Mesendoderm (in vitro differentiated cells): ENCODE measurements at regions not wholly inside any gene's neighbourhood (a gene's known extent, or its start where the extent isn't known, plus 50 kb on each side); places are given as distances from the start of the nearest gene placed in this dataset.

Experiments
- DNase-seq: peaks from one replicate; pipeline ENCODE4 v3.0.0; 2013
- H2AK5ac ChIP-seq: 2 replicates; pipeline ENCODE4 v1.6.1; 2013; ENCODE audit warnings: low read length, inconsistent platforms
- H2BK120ac ChIP-seq: 2 replicates; pipeline ENCODE4 v1.6.1; 2013; ENCODE audit warnings: low read depth, mild to moderate bottlenecking, low read length, moderate library complexity, mixed read lengths
- H2BK15ac ChIP-seq: replicated peaks from 2 replicates; pipeline ENCODE4 v1.6.1; 2013; ENCODE audit warnings: low read depth, mild to moderate bottlenecking, moderate library complexity
- H2BK5ac ChIP-seq: 2 replicates; pipeline ENCODE4 v1.6.1; 2013; ENCODE audit warnings: low read length, inconsistent platforms
- H3K18ac ChIP-seq: 2 replicates; pipeline ENCODE4 v1.6.1; 2013; ENCODE audit warnings: mild to moderate bottlenecking, low read length, mixed read lengths
- H3K23ac ChIP-seq: one replicate; pipeline ENCODE4 v1.6.1; 2013; ENCODE audit warnings: low read length
- H3K27ac ChIP-seq: 2 replicates; pipeline ENCODE4 v1.5.1; 2013; ENCODE audit warnings: low read depth, mild to moderate bottlenecking, inconsistent platforms, low read length, moderate library complexity
- H3K27me3 ChIP-seq: 2 replicates; pipeline ENCODE4 v1.6.1; 2013; ENCODE audit warnings: low read length, control low read depth, mild to moderate bottlenecking, inconsistent platforms; ENCODE audit not compliant: insufficient read depth, poor library complexity
- H3K36me3 ChIP-seq: 2 replicates; pipeline ENCODE4 v1.6.1; 2013; ENCODE audit warnings: low read length, inconsistent platforms; ENCODE audit not compliant: control insufficient read depth, insufficient read depth
- H3K4ac ChIP-seq: one replicate; pipeline ENCODE4 v1.6.1; 2013; ENCODE audit warnings: low read depth, mild to moderate bottlenecking, low read length, moderate library complexity
- H3K4me1 ChIP-seq: 2 replicates; pipeline ENCODE4 v1.6.1; 2013; ENCODE audit warnings: low read depth, low read length, inconsistent platforms; ENCODE audit not compliant: control insufficient read depth
- H3K4me2 ChIP-seq: 2 replicates; pipeline ENCODE4 v1.6.1; 2013; ENCODE audit warnings: low read length
- H3K4me3 ChIP-seq: 2 replicates; pipeline ENCODE4 v1.5.1; 2013; ENCODE audit warnings: mild to moderate bottlenecking, low read length
- H3K56ac ChIP-seq: one replicate; pipeline ENCODE4 v1.6.1; 2013; ENCODE audit warnings: low read length
- H3K79me1 ChIP-seq: 2 replicates; pipeline ENCODE4 v1.6.1; 2013; ENCODE audit warnings: low read length, inconsistent platforms
- H3K79me2 ChIP-seq: 2 replicates; pipeline ENCODE4 v1.6.1; 2013; ENCODE audit warnings: mild to moderate bottlenecking, low read length; ENCODE audit not compliant: control insufficient read depth, insufficient read depth
- H3K9ac ChIP-seq: 2 replicates; pipeline ENCODE4 v1.6.1; 2013; ENCODE audit warnings: low read length, inconsistent platforms
- H4K5ac ChIP-seq: one replicate; pipeline ENCODE4 v1.6.1; 2013; ENCODE audit warnings: low read length
- H4K8ac ChIP-seq: one replicate; pipeline ENCODE4 v1.6.1; 2013; ENCODE audit warnings: low read depth, mild to moderate bottlenecking, control low read depth, low read length, moderate library complexity
- WGBS: extraction: QIAGEN DNeasy Blood & Tissue Kit; methylation state at CpG from one replicate; pipeline ENCODE4 v1.1.7; 2013; ENCODE audit warnings: low lambda C conversion rate, missing lambda C conversion rate; ENCODE audit not compliant: insufficient coverage; ENCODE audit errors: extremely low coverage; 5-methylcytosine and 5-hydroxymethylcytosine counted together

GRCh38 chr5:8842971-8843551, 702.8 kb downstream of the SEMA5A start:
- Histone ChIP-seq H3K79me2 (no peaks in the 10 kb centered on the region), H3K36me3 (no peaks in the 10 kb centered on the region), H3K56ac (no peak overlapping the region), H3K4me1 (no peaks in the 10 kb centered on the region), H3K27me3 (no peaks in the 10 kb centered on the region), H2BK120ac (no peak overlapping the region), H4K8ac (no peak overlapping the region), H3K79me1 (no peaks in the 10 kb centered on the region), H3K4me3 (no peak overlapping the region), H2BK15ac (no peak overlapping the region), H3K18ac (no peak overlapping the region), H3K27ac (no peak overlapping the region), H3K23ac (no peak overlapping the region), H3K4ac (no peak overlapping the region), H3K9ac (no peak overlapping the region), H2AK5ac (no peak overlapping the region), H4K5ac (no peak overlapping the region), H3K4me2 (no peak overlapping the region), H2BK5ac (no peak overlapping the region)
- WGBS = no CpG with 5 or more reads among the region's 5 CpGs
- DNase-seq = peak; percentile 18

GRCh38 chr5:8843771-8844170, 702.1 kb downstream of the SEMA5A start:
- no peaks in the 10 kb centered on the region for H3K27me3 ChIP-seq
- DNase-seq = no peak

GRCh38 chr5:8844206-8844605, 701.7 kb downstream of the SEMA5A start:
- Histone ChIP-seq H3K4ac (no peak overlapping the region), H3K4me1 (no peaks in the 10 kb centered on the region), H4K5ac (no peak overlapping the region), H4K8ac (no peak overlapping the region), H3K4me2 (no peak overlapping the region), H2AK5ac (no peak overlapping the region), H3K23ac (no peak overlapping the region), H3K79me2 (no peaks in the 10 kb centered on the region), H3K27me3 (no peaks in the 10 kb centered on the region), H2BK15ac (no peak overlapping the region), H3K56ac (no peak overlapping the region), H3K18ac (no peak overlapping the region), H2BK5ac (no peak overlapping the region), H3K27ac (no peak overlapping the region), H3K9ac (no peak overlapping the region), H3K79me1 (no peaks in the 10 kb centered on the region), H3K36me3 (no peaks in the 10 kb centered on the region), H3K4me3 (no peak overlapping the region), H2BK120ac (no peak overlapping the region)
- WGBS = no CpG with 5 or more reads among the region's 5 CpGs
- no peak for DNase-seq

More at GRCh38 chr5:8843771-8844170, 702.1 kb downstream of the SEMA5A start:
- H3K27ac ChIP-seq = no peak overlapping the region
- no peak overlapping the region for H3K56ac ChIP-seq
- H3K4me2 ChIP-seq = no peak overlapping the region
- H3K4me3 ChIP-seq = no peak overlapping the region
- no peak overlapping the region for H4K5ac ChIP-seq
- no peak overlapping the region for H2BK120ac ChIP-seq
- H3K23ac ChIP-seq = no peak overlapping the region
- no peak overlapping the region for H3K4ac ChIP-seq
- no peaks in the 10 kb centered on the region for H3K36me3 ChIP-seq
- no peaks in the 10 kb centered on the region for H3K4me1 ChIP-seq
- H2BK5ac ChIP-seq = no peak overlapping the region
- no peak overlapping the region for H3K9ac ChIP-seq
- no peak overlapping the region for H4K8ac ChIP-seq
- no peak overlapping the region for H3K18ac ChIP-seq
- no CpG with 5 or more reads among the region's 7 CpGs for WGBS
- no peaks in the 10 kb centered on the region for H3K79me1 ChIP-seq
- no peak overlapping the region for H2BK15ac ChIP-seq
- H3K79me2 ChIP-seq = no peaks in the 10 kb centered on the region
- H2AK5ac ChIP-seq = no peak overlapping the region

GRCh38 chr5:8844847-8845246, 701.0 kb downstream of the SEMA5A start:
- DNase-seq = no peak
- Histone ChIP-seq H2BK5ac (no peak overlapping the region), H3K18ac (no peak overlapping the region), H3K36me3 (no peaks in the 10 kb centered on the region), H3K23ac (no peak overlapping the region), H2BK120ac (no peak overlapping the region), H3K56ac (no peak overlapping the region), H4K5ac (no peak overlapping the region), H4K8ac (no peak overlapping the region), H2AK5ac (no peak overlapping the region), H3K79me1 (no peaks in the 10 kb centered on the region), H3K9ac (no peak overlapping the region), H3K4me3 (no peak overlapping the region), H3K4ac (no peak overlapping the region), H2BK15ac (no peak overlapping the region), H3K27me3 (no peaks in the 10 kb centered on the region), H3K4me1 (no peaks in the 10 kb centered on the region), H3K4me2 (no peak overlapping the region), H3K27ac (no peak overlapping the region), H3K79me2 (no peaks in the 10 kb centered on the region)
- no CpG with 5 or more reads among the region's 6 CpGs for WGBS

- H3K18ac ChIP-seq = no peak overlapping the region
- H2BK120ac ChIP-seq = no peak overlapping the region
- H4K5ac ChIP-seq = no peak overlapping the region
- H3K4ac ChIP-seq = no peak overlapping the region
- no peaks in the 10 kb centered on the region for H3K79me1 ChIP-seq
- H3K36me3 ChIP-seq = no peaks in the 10 kb centered on the region
- no peak overlapping the region for H2BK5ac ChIP-seq
- H3K27me3 ChIP-seq = no peaks in the 10 kb centered on the region
- H4K8ac ChIP-seq = no peak overlapping the region
- no peak overlapping the region for H3K23ac ChIP-seq
- no CpG with 5 or more reads among the region's 5 CpGs for WGBS
- no peaks in the 10 kb centered on the region for H3K79me2 ChIP-seq
- DNase-seq = no peak
- H2AK5ac ChIP-seq = no peak overlapping the region
- no peak overlapping the region for H3K56ac ChIP-seq
- no peak overlapping the region for H2BK15ac ChIP-seq
- no peak overlapping the region for H3K4me3 ChIP-seq
- no peak overlapping the region for H3K4me2 ChIP-seq
- no peak overlapping the region for H3K9ac ChIP-seq
- no peak overlapping the region for H3K27ac ChIP-seq
- no peaks in the 10 kb centered on the region for H3K4me1 ChIP-seq
Observed at GRCh38 chr5:8845296-8845695, 700.6 kb downstream of the SEMA5A start.

- Histone ChIP-seq H3K4me1 (no peaks in the 10 kb centered on the region), H2BK5ac (no peak overlapping the region), H4K5ac (no peak overlapping the region), H3K27ac (no peak overlapping the region), H3K4ac (no peak overlapping the region), H3K18ac (no peak overlapping the region), H3K4me2 (no peak overlapping the region), H3K23ac (no peak overlapping the region), H2AK5ac (no peak overlapping the region), H3K4me3 (no peak overlapping the region), H3K79me2 (no peaks in the 10 kb centered on the region), H4K8ac (no peak overlapping the region), H2BK120ac (no peak overlapping the region), H3K36me3 (no peaks in the 10 kb centered on the region), H3K27me3 (no peaks in the 10 kb centered on the region), H3K79me1 (no peaks in the 10 kb centered on the region), H2BK15ac (no peak overlapping the region), H3K9ac (no peak overlapping the region), H3K56ac (no peak overlapping the region)
- WGBS = no CpG with 5 or more reads among the region's 7 CpGs
- DNase-seq = no peak
Observed at GRCh38 chr5:8848366-8848765, 697.5 kb downstream of the SEMA5A start.
